Keratinocyte (primary cell): ENCODE measurements at regions not wholly inside any gene's neighbourhood (a gene's known extent, or its start where the extent isn't known, plus 50 kb on each side); places are given as distances from the start of the nearest gene placed in this dataset.

Source experiments
- DNase-seq: peaks from one replicate; pipeline ENCODE4 v3.0.0-alpha.2; 2011; ENCODE audit warnings: low read depth, missing footprints, low spot score
- FAIRE-seq: peaks from 2 replicates; lab custom pipeline; 2011; peaks lifted over from hg19 to GRCh38; lab: Jason Lieb, UNC
- H2AFZ ChIP-seq: 2 replicates; pipeline ENCODE4 v1.6.0; 2012; ENCODE audit warnings: low read length, control low read depth, inconsistent platforms; ENCODE audit not compliant: control insufficient read depth
- H3K27ac ChIP-seq: 2 replicates; pipeline ENCODE4 v1.5.1; 2011; ENCODE audit warnings: low read length; ENCODE audit not compliant: control insufficient read depth, insufficient read depth
- H3K27me3 ChIP-seq: 3 replicates; pipeline ENCODE4 v1.6.0; 2011; ENCODE audit warnings: low read length; ENCODE audit not compliant: control insufficient read depth, insufficient read depth; ENCODE audit errors: extremely low read depth
- H3K36me3 ChIP-seq, 2 experiments: 2 replicates in 1 of 2; 3 replicates in 1 of 2; pipeline ENCODE4 v1.5.1; 2011; ENCODE audit warnings: low read length in 2 of 2, mild to moderate bottlenecking in 1 of 2; ENCODE audit not compliant: control insufficient read depth in 2 of 2, insufficient read depth in 2 of 2; ENCODE audit errors: extremely low read depth in 1 of 2
- H3K4me1 ChIP-seq: 3 replicates; pipeline ENCODE4 v1.5.1; 2011; ENCODE audit warnings: low read length; ENCODE audit not compliant: control insufficient read depth, insufficient read depth; ENCODE audit errors: extremely low read depth
- H3K4me2 ChIP-seq: 3 replicates; pipeline ENCODE4 v1.6.0; 2011; ENCODE audit warnings: low read depth, low read length; ENCODE audit not compliant: control insufficient read depth, insufficient read depth; ENCODE audit errors: extremely low read depth
- H3K4me3 ChIP-seq, 3 experiments: fragments of 200-600 bp in 1 of 3; sonication (generic) in 1 of 3; 2 replicates in 2 of 3; 3 replicates in 1 of 3; pipeline ENCODE4 v1.5.1; 2011 to 2016; ENCODE audit warnings: low read length in 3 of 3, mild to moderate bottlenecking in 3 of 3, control low read depth in 2 of 3, inconsistent platforms in 1 of 3, low read depth in 1 of 3, mixed read lengths in 1 of 3, mixed run types in 1 of 3, moderate library complexity in 1 of 3; ENCODE audit not compliant: control insufficient read depth in 2 of 3, insufficient read depth in 2 of 3; ENCODE audit errors: extremely low read depth in 1 of 3
- H3K79me2 ChIP-seq: 2 replicates; pipeline ENCODE4 v1.6.0; 2012; ENCODE audit warnings: low read length; ENCODE audit not compliant: control insufficient read depth, insufficient read depth
- H3K9ac ChIP-seq: 3 replicates; pipeline ENCODE4 v1.6.0; 2011; ENCODE audit warnings: low read length; ENCODE audit not compliant: control insufficient read depth, insufficient read depth; ENCODE audit errors: extremely low read depth
- H3K9me1 ChIP-seq: 3 replicates; pipeline ENCODE4 v1.6.0; 2011; ENCODE audit warnings: low read length; ENCODE audit not compliant: control insufficient read depth, insufficient read depth; ENCODE audit errors: extremely low read depth
- H3K9me3 ChIP-seq: 2 replicates; pipeline ENCODE4 v1.5.1; 2012; ENCODE audit warnings: low read depth, low read length; ENCODE audit not compliant: control insufficient read depth
- H4K20me1 ChIP-seq: 3 replicates; pipeline ENCODE4 v1.6.0; 2011; ENCODE audit warnings: low read length; ENCODE audit not compliant: control insufficient read depth, insufficient read depth; ENCODE audit errors: extremely low read depth
- EZH2 ChIP-seq: IDR thresholded peaks from one replicate; pipeline ENCODE4 v1.6.1; 2012; ENCODE audit warnings: inconsistent platforms, mild to moderate bottlenecking, low read length, moderate library complexity
- dilution Hi-C: fragments of 300-500 bp; cut with MboI; formaldehyde crosslinking; loops from one replicate; pipeline ENCODE4 v1.7.0; 2020; ENCODE audit warnings: low sequenced_read_pairs; ENCODE audit not compliant: extremely low pct_ligation_motif_present
- TF ChIP-seq, protein P1 (sequence below), 3 experiments: IDR thresholded peaks in 1 of 3; conservative IDR thresholded peaks in 1 of 3; optimal IDR thresholded peaks in 1 of 3; 2 replicates in 2 of 3; 3 replicates in 1 of 3; pipeline versions ENCODE3 to v1.5.1; 2011; ENCODE audit warnings: low read length in 3 of 3, mild to moderate bottlenecking in 3 of 3, moderate library complexity in 2 of 3, control low read depth in 1 of 3, inconsistent platforms in 1 of 3; ENCODE audit not compliant: insufficient read depth in 2 of 3; ENCODE audit errors: extremely low read depth in 1 of 3

DNA sequence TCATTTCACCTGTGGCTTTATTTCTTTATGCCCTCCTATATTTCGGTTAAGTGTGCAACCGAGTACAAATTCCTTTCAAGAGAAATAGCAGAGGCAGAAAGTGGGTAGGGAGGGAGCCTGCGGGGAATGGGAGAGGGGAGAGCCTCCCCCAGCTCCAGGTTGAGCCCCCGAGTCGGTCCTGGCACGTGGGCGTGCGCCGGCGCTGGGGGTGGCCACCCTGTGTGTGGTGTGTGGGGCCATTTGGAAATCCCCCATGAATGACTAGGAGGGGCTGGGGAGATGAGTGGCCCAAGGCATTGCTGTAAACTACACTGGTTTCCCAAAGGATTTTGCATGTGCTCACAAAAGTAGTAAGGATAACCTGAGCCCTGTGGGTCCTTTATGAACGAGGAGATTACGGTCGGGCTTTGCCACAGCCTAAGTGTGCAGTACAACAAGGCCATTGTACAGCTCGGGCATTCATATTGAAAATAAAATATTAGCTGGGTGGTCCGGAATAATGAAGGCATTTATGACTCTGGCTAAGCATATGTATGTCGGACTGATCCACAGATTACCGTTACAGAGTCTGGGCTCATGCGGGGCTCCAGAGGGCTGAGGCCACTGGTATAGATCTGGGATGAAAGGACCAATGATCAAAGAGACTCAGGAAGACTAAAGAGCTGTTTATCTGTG lies 84.5 kb upstream of the RALGAPA2 start:
- no peaks in the 10 kb centered on the region for H3K27me3 ChIP-seq
- DNase-seq (no peak), FAIRE-seq (no peak)
- TF ChIP-seq, protein P1, sequence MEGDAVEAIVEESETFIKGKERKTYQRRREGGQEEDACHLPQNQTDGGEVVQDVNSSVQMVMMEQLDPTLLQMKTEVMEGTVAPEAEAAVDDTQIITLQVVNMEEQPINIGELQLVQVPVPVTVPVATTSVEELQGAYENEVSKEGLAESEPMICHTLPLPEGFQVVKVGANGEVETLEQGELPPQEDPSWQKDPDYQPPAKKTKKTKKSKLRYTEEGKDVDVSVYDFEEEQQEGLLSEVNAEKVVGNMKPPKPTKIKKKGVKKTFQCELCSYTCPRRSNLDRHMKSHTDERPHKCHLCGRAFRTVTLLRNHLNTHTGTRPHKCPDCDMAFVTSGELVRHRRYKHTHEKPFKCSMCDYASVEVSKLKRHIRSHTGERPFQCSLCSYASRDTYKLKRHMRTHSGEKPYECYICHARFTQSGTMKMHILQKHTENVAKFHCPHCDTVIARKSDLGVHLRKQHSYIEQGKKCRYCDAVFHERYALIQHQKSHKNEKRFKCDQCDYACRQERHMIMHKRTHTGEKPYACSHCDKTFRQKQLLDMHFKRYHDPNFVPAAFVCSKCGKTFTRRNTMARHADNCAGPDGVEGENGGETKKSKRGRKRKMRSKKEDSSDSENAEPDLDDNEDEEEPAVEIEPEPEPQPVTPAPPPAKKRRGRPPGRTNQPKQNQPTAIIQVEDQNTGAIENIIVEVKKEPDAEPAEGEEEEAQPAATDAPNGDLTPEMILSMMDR (optimal IDR thresholded peaks at IDR 0.05 in 1 of 3, IDR thresholded peaks at IDR 0.05 in 1 of 3, conservative IDR thresholded peaks at IDR 0.05 in 1 of 3; ENCODE audit: extremely low read depth in 1 of 3, insufficient read depth in 2 of 3, low read length in 3 of 3): no peak
- TF ChIP-seq EZH2: no peak
- no peaks in the 10 kb centered on the region for H4K20me1 ChIP-seq
- H3K9me1 ChIP-seq: no peaks in the 10 kb centered on the region
- H3K36me3 ChIP-seq: no peaks in the 10 kb centered on the region
- no peak overlapping the region for H2AFZ ChIP-seq
- no peaks in the 10 kb centered on the region for H3K9me3 ChIP-seq
- no peaks in the 10 kb centered on the region for H3K79me2 ChIP-seq
- dilution Hi-C loops: no loop called here
- H3K9ac ChIP-seq: no peak overlapping the region
- no peak overlapping the region for H3K27ac ChIP-seq
- no peaks in the 10 kb centered on the region for H3K4me1 ChIP-seq
- H3K4me3 ChIP-seq: no peak overlapping the region
- no peak overlapping the region for H3K4me2 ChIP-seq

DNA sequence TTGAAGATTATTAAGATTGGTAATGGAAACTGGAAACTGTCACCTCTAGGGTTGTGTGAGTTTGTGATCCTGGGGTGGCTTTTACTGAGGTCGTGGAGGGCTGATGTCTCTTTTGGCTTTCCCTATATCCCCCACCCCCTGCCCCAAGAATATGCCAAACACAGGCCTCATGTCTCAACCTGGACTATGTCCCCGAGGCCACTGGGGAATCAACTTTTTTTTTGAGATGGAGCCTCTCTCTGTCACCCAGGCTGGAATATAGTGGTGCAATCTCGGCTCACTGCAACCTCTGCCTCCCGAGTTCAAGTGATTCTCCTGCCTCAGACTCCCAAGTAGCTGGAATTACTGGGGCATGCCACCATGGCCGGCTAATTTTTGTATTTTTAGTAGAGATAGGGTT lies 83.3 kb upstream of the RALGAPA2 start:
- H3K4me2 ChIP-seq: no peak overlapping the region
- no peaks in the 10 kb centered on the region for H3K36me3 ChIP-seq
- H3K4me1 ChIP-seq: peaks cover 3% of the 10 kb centered on the region
- dilution Hi-C loops: no loop called here
- H3K9ac ChIP-seq: no peak overlapping the region
- no peak overlapping the region for H3K4me3 ChIP-seq
- no peak overlapping the region for H2AFZ ChIP-seq
- DNase-seq (no peak), FAIRE-seq (no peak)
- no peaks in the 10 kb centered on the region for H3K27me3 ChIP-seq
- H4K20me1 ChIP-seq: no peaks in the 10 kb centered on the region
- H3K27ac ChIP-seq: no peak overlapping the region
- no peaks in the 10 kb centered on the region for H3K79me2 ChIP-seq
- no peaks in the 10 kb centered on the region for H3K9me3 ChIP-seq
- no peak for TF ChIP-seq EZH2
- TF ChIP-seq, protein P1 (optimal IDR thresholded peaks at IDR 0.05 in 1 of 3, IDR thresholded peaks at IDR 0.05 in 1 of 3, conservative IDR thresholded peaks at IDR 0.05 in 1 of 3; ENCODE audit: extremely low read depth in 1 of 3, insufficient read depth in 2 of 3, low read length in 3 of 3): no peak
- H3K9me1 ChIP-seq: no peaks in the 10 kb centered on the region
